Astrocyte (in vitro differentiated cells and primary cell): ENCODE measurements at regions not wholly inside any gene's neighbourhood (a gene's known extent, or its start where the extent isn't known, plus 50 kb on each side); places are given as distances from the start of the nearest gene placed in this dataset.

ENCODE experiments used
- DNase-seq: peaks from one replicate; pipeline ENCODE4 v3.0.0-alpha.2; 2010; ENCODE audit warnings: low read depth
- FAIRE-seq: peaks from 2 replicates; lab custom pipeline; 2011; peaks lifted over from hg19 to GRCh38; lab: Jason Lieb, UNC
- H2AFZ ChIP-seq: 2 replicates; pipeline ENCODE4 v1.6.0; 2012; ENCODE audit warnings: low read depth, low read length, inconsistent platforms
- H3K27ac ChIP-seq: 2 replicates; pipeline ENCODE4 v1.5.1; 2011; ENCODE audit warnings: low read depth, low read length, inconsistent platforms
- H3K27me3 ChIP-seq: 2 replicates; pipeline ENCODE4 v1.6.0; 2011; ENCODE audit warnings: low read length, inconsistent platforms; ENCODE audit not compliant: insufficient read depth
- H3K36me3 ChIP-seq: 2 replicates; pipeline ENCODE4 v1.5.1; 2011; ENCODE audit warnings: low read length, inconsistent platforms; ENCODE audit not compliant: insufficient read depth
- H3K4me1 ChIP-seq: 2 replicates; pipeline ENCODE4 v1.5.1; 2011; ENCODE audit warnings: low read length, inconsistent platforms; ENCODE audit not compliant: insufficient read depth
- H3K4me2 ChIP-seq: 2 replicates; pipeline ENCODE4 v1.6.0; 2012; ENCODE audit warnings: low read length, inconsistent platforms
- H3K4me3 ChIP-seq: 2 replicates; pipeline ENCODE4 v1.5.1; 2011; ENCODE audit warnings: low read depth, mild to moderate bottlenecking, low read length, inconsistent platforms; ENCODE audit not compliant: insufficient read depth
- H3K79me2 ChIP-seq: 2 replicates; pipeline ENCODE4 v1.6.0; 2012; ENCODE audit warnings: mild to moderate bottlenecking, low read length, inconsistent platforms; ENCODE audit not compliant: insufficient read depth
- H3K9ac ChIP-seq: 2 replicates; pipeline ENCODE4 v1.6.0; 2012; ENCODE audit warnings: mild to moderate bottlenecking, low read length, inconsistent platforms
- H3K9me3 ChIP-seq: 2 replicates; pipeline ENCODE4 v1.5.1; 2012; ENCODE audit warnings: low read depth, mild to moderate bottlenecking, low read length, inconsistent platforms; ENCODE audit not compliant: insufficient read depth
- H4K20me1 ChIP-seq: 2 replicates; pipeline ENCODE4 v1.6.0; 2012; ENCODE audit warnings: low read length, inconsistent platforms; ENCODE audit not compliant: insufficient read depth
- H3K27ac Mint-ChIP-seq: one replicate; pipeline ENCODE4 v1.8.0; 2021; ENCODE audit warnings: mild to moderate bottlenecking, mixed read lengths; ENCODE audit not compliant: unreplicated experiment
- H3K27me3 Mint-ChIP-seq: one replicate; pipeline ENCODE4 v1.8.0; 2021; ENCODE audit warnings: low read depth, mixed read lengths; ENCODE audit not compliant: unreplicated experiment
- H3K36me3 Mint-ChIP-seq: one replicate; pipeline ENCODE4 v1.8.0; 2021; ENCODE audit warnings: low read depth, mixed read lengths; ENCODE audit not compliant: unreplicated experiment
- H3K4me1 Mint-ChIP-seq: one replicate; pipeline ENCODE4 v1.8.0; 2021; ENCODE audit warnings: low read depth, mixed read lengths; ENCODE audit not compliant: unreplicated experiment
- H3K4me3 Mint-ChIP-seq: one replicate; pipeline ENCODE4 v1.8.0; 2021; ENCODE audit warnings: mild to moderate bottlenecking, moderate library complexity, mixed read lengths; ENCODE audit not compliant: unreplicated experiment
- H3K9me3 Mint-ChIP-seq: one replicate; pipeline ENCODE4 v1.8.0; 2021; ENCODE audit warnings: mild to moderate bottlenecking, mixed read lengths; ENCODE audit not compliant: unreplicated experiment
- CTCF ChIP-seq: IDR thresholded peaks from 2 replicates; pipeline ENCODE4 v1.5.1; 2011; ENCODE audit warnings: low read depth, mild to moderate bottlenecking, inconsistent platforms, low read length, moderate library complexity; ENCODE audit not compliant: insufficient read depth
- EZH2 ChIP-seq: IDR thresholded peaks from 2 replicates; pipeline ENCODE4 v1.6.1; 2012; ENCODE audit warnings: mild to moderate bottlenecking, low read length, inconsistent platforms; ENCODE audit not compliant: insufficient read depth

- TF ChIP-seq EZH2, result no peak
- TF ChIP-seq CTCF, result no peak
- H3K4me3 Mint-ChIP-seq, result no peak overlapping the region
- peaks cover 2% of the 10 kb centered on the region for H3K9me3 Mint-ChIP-seq
- FAIRE-seq (no peak), DNase-seq (no peak)
- no peaks in the 10 kb centered on the region for H3K36me3 Mint-ChIP-seq
- Histone ChIP-seq H3K4me2 (no peak overlapping the region), H3K79me2 (no peaks in the 10 kb centered on the region), H3K27me3 (no peaks in the 10 kb centered on the region), H4K20me1 (no peaks in the 10 kb centered on the region), H3K4me1 (peaks cover 22% of the 10 kb centered on the region), H3K9me3 (no peaks in the 10 kb centered on the region), H2AFZ (no peak overlapping the region), H3K27ac (no peak overlapping the region), H3K4me3 (no peak overlapping the region), H3K9ac (no peak overlapping the region), H3K36me3 (no peaks in the 10 kb centered on the region)
- H3K27ac Mint-ChIP-seq, result no peak overlapping the region
- peaks cover 34% of the 10 kb centered on the region for H3K4me1 Mint-ChIP-seq
- no peaks in the 10 kb centered on the region for H3K27me3 Mint-ChIP-seq
These were observed 678.4 kb downstream of the IRS1 start for GRCh38 chr2:226121046-226121738.

- peak overlapping the region; percentile 80 for H3K4me2 ChIP-seq
- H3K27ac Mint-ChIP-seq, result peak overlapping the region; percentile 86
- no peaks in the 10 kb centered on the region for H3K79me2 ChIP-seq
- H3K36me3 ChIP-seq, result no peaks in the 10 kb centered on the region
- no peak overlapping the region for H3K4me3 Mint-ChIP-seq
- no peak overlapping the region for H3K4me3 ChIP-seq
- H3K4me1 ChIP-seq, result peaks cover 40% of the 10 kb centered on the region
- TF ChIP-seq CTCF (no peak), EZH2 (no peak)
- no peaks in the 10 kb centered on the region for H3K36me3 Mint-ChIP-seq
- no peaks in the 10 kb centered on the region for H3K9me3 ChIP-seq
- DNase-seq (peak; percentile 94), FAIRE-seq (peak; percentile 85)
- no peaks in the 10 kb centered on the region for H3K27me3 Mint-ChIP-seq
- no peaks in the 10 kb centered on the region for H3K27me3 ChIP-seq
- H3K9ac ChIP-seq, result peak overlapping the region; percentile 73
- H2AFZ ChIP-seq, result no peak overlapping the region
- H3K4me1 Mint-ChIP-seq, result peaks cover 43% of the 10 kb centered on the region
- peaks cover 2% of the 10 kb centered on the region for H3K9me3 Mint-ChIP-seq
- peak overlapping the region; percentile 80 for H3K27ac ChIP-seq
- no peaks in the 10 kb centered on the region for H4K20me1 ChIP-seq
These were observed 680.9 kb downstream of the IRS1 start for GRCh38 chr2:226118471-226119429.
